ENCODE measurements at regions not wholly inside any gene's neighbourhood (a gene's known extent, or its start where the extent isn't known, plus 50 kb on each side); places are given as distances from the start of the nearest gene placed in this dataset.

DNA sequence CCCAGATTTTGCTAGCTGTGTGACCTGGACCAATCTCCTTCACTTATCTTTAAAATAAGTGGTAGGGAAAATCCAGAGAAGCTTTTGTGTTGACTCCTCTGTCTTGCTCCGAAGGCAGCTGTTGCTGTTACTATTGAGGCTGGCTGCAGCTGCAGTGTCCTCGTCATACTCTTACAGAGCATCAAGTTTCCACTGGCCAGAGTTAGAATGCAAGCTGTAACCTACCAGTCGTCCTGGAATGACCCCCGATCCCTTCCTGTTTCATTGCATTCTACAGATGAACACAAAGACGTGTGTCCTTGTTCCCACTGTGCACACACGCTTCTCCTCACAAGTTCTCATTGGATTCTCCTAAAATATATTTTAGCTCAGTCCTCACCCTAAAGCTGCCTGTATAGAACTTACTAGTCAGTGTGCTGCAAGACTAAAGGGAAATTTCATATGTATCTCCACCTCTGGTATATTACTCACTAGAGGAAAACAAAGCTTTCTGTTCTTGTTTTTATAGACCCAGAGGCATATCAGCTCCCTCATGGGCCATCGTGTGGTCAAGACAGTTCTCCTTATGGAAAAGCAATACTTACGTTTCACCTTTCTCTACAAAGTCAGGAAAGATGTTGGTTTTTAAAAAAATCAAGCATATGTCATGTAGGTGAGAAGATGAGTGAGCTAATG is 589.8 kb downstream of the LMO7 start:
- DNase-seq, result peak in 3 of 58 donors; percentile 1 to 10 (median 8)

DNA sequence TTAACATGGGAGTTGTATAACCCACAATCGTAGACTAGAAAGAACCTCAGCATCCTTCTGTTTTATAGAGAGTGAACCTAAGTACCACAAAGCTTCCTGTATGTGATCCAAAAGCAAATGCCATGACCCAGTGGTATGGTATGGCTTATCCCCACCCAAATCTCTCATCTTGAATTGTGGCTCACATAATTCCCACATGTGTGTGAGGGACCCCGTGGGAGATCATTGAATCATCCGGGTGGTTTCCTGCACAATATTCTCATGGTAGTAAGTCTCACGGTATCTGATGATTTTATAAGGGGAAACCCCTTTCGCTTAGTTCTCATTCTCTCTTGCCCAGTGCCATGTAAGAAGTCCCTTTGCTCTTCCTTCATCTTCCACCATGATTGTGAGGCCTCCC is 587.9 kb downstream of the LMO7 start:
- DNase-seq, result no peak

DNA sequence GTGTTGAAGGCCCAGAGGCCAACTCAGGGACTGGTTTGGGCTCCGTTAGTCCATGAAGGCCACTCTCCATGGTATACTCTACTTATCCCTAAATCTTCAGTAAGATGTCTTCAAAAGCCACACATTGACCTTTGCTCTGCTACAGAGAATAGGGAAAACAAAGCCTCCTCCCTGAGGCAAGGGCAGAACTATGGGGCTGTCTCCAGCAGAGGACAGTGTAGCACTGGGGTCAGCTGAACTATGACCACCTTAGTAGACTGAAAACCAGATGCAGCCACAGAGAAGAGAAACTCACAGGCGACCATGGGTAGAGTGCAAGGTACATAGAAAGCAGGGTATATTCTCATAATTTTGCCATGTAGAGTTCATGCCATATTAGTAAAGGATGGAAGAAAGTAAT is 587.4 kb downstream of the LMO7 start:
- no peak for DNase-seq

DNA sequence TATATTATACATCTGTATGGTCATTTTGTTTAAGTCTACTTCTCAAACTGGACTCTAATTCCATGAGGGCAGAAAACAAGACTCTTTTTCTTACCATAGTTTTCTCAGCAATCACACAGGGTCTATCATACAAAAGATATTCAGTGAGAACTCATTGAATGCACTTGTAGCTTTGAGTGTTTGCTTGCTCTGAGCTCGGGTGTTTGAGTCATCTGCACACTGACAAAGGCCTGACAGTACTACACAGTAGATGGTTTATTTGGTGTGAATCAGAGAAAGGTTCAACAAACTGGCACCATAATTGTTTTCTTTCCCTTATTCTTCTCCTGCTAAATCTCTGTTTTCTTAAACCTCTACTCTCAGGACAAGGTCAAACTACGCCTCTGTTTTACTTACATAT is 586.4 kb downstream of the LMO7 start:
- peak in 2 of 58 donors; percentile 5 to 11 for DNase-seq

DNA sequence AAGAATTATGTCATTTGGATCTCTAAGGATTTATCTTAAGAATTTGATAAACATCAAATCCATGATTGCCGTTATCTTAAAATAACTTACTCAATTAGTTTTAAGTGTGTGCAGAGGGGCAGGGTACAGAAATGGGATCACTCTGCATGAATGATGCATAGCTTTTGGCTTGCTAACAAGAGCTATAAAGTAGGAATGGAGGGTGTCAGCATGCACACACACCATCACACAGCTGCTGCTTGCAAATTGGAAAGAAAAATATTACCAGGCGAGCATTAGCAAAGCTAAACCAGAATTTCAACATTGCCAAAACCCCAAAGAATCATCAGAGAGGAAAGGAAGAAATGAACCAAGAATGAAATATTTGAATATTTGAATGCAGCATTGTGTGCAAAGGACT is 580.6 kb downstream of the LMO7 start:
- peak in 2 of 58 donors; percentile 9 to 10 for DNase-seq

DNA sequence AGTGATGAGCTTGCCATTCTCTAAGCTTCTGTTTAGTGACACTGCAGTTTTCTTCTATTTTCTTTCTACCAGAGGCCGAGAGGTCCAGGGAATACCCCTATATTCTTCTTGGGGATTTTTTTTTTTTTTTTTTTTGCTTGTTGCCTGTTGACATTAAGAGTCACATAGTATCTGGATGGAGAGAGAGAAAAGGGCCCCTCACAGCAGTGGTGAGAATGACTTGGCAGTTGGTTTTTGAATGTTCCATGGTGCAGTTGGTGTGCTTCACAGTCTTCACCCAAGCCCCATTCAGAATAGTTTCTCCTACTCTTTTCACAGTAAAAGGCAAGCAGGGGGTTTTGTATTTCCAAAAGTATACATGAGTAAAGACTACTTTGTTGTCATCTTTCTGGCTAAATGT is 577.9 kb downstream of the LMO7 start:
- no peak for DNase-seq

DNA sequence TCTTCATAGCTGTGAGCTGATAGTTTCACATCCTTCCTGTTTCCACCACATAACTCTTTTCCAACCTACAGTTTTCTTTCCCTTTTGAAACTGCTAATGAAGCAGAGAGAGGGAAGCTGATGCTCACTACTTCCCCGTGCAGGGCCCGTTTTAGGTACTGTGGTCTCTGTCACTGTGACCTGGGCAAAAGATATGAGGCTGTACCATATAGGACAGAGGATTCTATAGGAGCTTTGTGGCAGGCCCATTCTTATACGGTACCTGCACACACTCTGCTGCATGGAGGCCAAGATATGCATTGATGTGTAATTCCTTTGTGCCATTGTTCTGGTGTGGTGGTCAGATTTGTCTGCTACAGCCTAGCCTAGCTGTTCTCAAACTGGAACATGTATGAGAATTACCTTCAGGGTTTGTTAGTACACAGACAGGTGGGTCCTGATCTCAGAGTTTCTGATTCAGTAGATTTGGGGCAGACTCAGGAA is 577.3 kb downstream of the LMO7 start:
- DNase-seq, result no peak

DNA sequence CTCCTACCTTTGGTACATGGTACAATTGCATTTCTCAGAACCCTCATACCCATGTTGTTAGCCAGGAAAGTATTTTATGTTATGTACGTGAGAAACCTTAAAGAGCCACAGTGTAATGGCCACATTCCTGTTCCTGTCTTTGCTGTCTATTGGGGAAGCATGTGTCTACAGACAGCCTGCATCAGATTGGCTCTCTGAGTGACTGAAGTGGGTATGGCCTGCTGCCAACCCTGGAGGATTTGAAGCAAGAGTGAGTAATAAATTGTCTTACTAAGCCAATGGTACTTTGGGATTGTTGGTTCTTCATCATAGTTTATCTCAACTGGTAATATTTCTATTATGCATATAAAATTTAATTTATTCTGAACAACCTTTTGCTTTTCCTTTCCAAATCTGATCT is 574.1 kb downstream of the LMO7 start:
- DNase-seq, result no peak

DNA sequence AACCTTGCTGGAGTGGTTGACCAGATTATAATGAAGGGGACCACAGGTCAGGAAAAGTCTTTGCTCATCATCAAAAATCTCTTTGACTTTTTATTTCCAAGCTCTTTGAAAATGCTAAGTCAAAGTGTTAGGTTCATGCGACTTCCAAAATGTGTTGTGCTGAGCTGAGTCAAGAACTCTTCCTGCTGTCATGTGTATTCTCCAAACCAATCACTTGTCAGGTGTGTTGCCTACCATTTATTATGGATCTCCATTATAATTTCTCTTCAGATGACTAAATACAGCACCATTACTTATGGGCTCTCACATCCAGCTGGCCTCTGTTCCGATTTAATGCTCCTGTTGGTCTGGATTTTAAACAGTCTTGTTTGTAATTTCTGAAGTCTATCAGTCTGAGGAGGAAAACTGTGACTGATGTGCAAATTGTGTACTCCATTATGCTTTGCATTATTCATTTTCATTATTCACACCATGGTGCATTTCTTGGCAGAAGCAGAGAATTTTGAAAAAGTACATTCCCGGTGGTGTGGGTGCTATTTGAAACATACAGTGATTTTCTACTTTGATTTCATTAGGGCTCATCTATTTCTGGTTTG is 562.5 kb downstream of the LMO7 start:
- DNase-seq, result no peak

DNA sequence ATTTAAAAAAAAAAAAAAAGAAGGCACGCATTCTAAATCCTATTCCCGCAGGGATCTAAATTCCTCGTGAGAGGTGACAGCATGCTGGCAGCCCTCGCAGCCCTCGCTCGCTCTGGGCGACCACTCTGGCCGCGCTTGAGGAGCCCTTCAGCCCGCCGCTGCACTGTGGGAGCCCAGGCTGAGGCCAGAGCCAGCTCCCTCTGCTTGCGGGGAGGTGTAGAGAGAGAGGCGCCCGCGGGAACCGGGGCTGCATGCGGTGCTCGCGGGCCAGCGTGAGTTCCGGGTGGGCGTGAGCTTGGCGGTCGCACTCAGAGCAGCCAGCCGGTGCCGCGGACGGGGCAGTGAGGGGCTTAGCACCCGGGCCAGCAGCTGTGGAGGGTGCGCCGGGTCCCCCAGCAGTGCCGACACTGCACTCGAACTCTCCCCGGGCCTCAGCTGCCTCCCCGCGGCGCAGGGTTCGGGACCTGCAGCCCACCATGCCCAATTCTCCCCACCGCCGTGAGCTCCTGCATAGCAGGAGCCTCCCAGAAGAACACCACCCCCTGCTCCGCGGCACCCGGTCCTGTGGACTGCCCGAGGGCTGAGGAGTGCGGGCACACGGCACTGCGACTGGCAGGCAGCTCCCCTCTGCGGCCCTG is 553.9 kb downstream of the LMO7 start:
- no peak for DNase-seq

DNA sequence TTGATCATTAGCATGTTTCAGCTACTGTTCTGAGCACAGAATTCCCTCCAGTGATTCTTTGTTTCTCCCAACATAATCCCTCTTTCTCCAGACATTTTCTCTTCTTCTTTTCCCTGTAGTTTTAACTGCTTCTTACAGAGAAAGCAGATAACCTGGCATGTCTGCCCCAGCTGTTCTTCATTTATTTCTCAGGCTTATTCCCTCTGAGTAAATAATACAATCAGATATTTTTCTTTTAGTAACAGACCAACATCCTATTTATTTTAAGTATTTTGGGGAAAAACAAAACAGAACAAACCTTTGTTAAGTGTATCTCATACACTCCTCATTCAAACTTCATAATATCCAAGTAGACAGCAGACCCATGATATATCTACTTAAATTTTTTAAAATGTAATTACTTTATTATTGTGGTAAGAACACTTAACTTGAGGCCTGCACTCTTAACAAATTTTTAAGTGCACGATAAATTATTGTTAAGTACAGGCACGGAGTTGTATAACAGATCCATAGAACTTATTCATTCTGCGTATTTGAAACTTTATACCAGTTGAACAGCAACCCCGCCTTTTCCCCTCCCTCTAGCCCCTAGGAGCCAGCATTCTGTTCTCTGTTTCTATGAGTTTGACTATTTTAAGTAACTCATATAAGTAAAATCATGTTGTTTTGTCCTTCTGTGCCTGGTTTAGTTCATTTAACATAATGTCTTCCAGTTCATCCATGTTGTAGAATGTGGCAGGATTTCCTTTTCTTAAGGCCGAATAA is 540.0 kb downstream of the LMO7 start:
- DNase-seq, result no peak

DNA sequence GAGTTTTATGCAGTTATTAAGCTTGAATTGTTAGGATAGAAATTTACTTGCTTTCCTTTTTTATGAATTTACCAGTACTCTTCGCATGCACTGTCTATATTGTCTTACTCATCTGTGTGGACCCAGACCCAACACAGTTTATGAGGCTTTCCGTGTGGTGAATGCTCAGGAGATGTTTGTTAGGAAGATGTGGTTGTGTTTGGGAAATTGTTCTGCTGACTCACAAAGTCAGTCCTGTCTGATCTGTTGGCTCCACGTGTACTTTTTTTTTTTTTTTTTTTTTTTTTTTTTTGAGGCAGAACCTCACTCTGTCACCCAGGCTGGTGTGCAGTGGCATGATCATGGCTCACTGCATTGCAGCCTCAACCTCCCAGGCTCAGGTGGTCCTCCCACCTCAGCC is 532.5 kb downstream of the LMO7 start:
- DNase-seq, result no peak

DNA sequence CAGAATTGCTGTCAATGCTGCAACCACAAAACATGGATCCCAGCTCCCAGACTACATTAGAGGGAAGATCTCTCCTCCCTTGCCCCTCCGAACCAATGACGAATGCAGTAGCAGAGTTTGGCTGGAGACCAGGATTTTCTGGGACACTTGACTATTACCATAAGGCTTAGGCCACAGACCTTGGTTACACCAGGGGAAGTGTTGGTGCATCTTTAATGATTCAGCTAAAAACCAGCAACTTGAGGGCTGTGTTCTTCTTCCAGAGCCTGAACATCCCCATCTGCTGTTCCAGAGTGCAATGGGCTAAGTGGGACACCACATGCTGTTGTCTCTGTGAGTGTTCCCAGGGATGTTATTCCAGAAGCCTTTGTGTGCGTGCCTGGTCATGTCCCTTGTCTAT is 528.2 kb downstream of the LMO7 start:
- DNase-seq, result no peak

DNA sequence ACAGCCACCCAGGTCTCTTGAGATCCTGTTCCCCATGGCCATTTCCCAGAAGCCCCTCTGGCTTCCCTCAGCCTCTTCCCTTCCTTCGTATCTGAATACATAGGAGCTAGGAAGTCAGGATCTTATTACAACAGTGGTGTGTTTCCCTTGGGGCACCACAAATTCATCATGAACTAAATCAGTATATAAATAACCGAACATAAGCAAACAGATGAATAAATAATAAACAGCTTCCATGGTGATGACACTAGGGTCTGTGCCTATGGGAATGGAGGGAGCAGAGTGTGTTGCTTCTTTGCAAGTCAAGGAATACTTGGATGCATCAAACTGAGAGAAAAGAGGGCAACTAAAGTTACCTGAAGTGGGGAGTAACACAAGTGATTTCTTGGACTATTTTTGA is 527.6 kb downstream of the LMO7 start:
- DNase-seq, result no peak

DNA sequence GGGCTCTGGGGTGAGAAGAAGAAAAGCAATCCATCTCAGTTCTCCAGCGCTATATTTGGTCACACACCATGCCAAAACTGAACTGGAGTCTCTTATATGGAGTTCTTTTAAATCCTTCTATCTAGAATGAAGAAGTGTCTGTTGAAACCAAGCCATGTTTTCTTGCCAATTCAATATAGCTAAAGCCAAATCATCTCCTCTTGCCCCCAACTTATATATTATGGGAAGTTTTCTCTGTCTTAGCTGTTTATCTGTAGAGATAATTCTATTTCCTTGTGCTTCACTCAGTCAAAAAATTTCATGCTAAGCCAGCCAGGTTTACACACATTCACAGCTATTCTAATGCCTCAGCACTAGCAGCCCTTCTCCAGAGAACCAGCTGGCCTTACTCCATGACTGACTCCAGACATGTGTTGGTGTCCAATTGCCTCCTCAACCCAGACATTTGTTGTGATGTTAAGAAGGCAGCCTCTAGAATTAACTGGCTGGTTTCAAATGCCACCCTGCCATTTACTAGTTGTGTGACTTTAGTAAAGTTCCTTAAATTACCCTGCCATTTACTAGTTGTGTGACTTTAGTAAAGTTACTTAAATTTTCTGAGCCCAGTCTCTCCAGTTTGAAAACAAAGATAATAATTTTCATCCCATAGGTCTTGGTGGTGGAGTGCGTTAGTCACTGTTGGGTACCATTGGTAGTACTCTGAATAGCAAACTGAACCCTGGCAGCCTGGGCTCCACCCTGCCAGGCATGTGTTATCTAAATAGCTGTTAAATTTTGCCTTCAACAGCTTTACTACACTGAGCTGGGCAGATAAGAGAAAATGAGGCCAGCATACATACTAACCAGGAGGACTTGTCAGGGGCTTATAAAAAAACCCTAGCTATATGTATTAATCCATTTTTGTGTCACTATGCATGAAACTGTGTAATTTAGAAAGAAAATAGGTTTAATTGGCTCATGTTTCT is 525.1 kb downstream of the LMO7 start:
- DNase-seq, result peak in 3 of 58 donors; percentile 3 to 39 (median 3)

DNA sequence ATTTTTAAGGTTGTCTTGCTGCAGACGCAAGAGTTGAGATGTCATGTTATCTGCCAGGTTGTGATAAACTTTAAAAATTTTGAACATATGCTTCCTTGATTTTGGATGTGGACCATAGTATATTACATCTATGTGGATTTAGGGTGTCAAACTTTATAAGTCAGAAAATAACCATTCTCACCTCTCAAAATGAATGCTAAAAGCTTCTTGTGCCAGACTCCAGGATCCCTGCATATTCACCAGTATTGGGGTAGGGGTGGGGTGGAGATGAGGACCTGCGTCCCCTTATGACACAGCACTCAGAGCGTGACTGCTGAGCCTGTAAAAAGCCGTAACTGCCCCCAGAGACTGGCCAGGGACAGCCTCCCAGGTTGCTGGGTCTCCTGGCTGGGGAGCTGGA is 524.4 kb downstream of the LMO7 start:
- peak in 1 of 58 donors; percentile 3 for DNase-seq

DNA sequence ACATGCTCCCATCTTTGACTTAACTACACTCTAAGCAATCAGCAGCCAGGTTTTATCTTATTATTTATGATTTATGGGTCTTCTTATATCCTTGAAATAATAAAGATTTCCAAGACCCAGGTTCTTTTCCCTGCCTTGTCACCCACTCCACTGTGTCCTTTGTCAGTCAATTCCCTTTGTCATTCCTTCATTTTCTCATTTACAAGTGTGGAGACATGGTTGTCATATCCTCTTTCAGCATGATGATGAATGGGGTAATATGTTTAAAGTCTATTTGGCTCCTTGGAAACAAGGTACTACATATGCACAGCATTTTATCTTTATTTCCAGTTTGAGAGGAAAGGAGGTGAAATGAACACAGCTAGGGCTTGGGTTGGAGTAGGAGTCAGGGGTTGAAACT is 521.8 kb downstream of the LMO7 start:
- DNase-seq, result no peak

DNA sequence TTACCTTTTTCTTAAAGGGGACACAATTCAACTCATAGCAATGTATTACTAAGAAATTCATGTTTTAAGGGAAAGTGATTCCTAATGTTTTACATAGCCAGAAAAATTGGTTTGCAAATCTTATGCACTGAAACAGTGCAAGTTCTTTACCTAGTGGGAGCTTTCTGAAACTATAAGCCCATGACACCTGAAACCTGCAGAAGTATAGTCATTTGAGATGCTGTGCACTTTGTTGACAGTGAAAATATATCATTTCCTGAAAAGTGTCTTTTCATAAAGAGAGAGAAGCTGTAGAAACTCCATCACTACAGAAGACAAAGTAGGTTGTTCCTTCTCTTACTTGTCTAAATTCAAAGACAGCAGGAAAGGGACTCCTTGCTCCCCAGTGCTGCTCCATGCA is 517.1 kb downstream of the LMO7 start:
- DNase-seq, result no peak

DNA sequence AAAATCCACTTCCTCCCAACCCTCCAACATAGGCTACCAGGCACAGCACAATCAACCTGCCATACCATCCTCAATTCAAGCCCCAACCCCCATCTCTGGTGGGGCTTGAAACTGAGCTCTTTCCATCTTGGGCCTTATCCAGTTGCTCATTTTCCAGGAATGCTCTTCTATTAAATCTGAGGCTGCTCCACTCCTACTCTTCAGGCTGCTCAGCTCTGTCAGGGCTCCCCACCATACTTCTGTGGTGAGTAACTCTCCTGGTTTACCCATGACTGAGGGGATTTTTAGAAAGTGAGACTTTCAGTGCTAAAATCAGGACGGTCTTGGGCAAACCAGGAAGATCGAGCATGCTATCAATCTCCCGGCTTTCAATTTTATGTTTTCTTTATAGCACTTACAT is 512.8 kb downstream of the LMO7 start:
- DNase-seq, result no peak

DNA sequence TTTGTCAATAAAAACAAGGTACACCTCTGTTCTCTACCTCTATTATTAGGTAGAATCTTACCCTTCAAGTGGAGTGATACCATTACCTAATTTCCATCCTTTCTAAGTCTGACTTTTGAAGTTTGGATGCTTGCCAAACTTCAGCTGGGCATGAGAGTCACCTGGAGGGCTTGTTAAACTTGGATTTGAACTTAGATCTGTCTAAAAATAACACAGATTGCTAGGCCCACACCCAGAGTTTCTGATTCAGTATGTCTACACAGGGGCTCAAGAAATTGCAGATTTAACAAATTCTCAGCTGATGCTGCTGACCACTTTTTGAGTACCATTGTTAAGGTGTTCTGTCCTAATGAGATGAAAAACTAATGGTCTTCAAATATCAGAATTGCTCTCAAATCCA is 512.2 kb downstream of the LMO7 start:
- DNase-seq, result no peak

DNA sequence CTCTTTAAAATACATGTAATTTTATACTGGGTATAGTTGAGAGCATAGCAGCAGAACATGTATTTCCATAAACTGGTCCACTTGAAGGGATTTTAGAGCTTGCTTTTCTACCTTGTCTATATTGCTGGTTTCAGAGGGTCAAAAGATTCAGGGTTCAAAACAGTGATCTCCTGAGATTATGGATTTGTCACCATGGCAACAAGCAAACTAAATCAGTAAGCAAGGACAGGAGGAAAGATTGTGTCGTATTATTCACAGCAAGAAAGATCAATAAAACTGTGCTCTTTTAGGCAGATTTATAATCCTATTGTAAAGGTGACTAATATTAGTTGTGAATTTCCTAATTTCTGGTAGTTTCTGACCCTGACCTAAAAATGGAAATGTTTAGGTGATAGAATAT is 496.4 kb downstream of the LMO7 start:
- no peak for DNase-seq

Measured in anterior cingulate cortex (tissue), 58 donors.